Dermis blood vessel endothelial cell (primary cell): ENCODE measurements at regions not wholly inside any gene's neighbourhood (a gene's known extent, or its start where the extent isn't known, plus 50 kb on each side); places are given as distances from the start of the nearest gene placed in this dataset.

Experiments
- DNase-seq: peaks from one replicate; pipeline ENCODE4 v3.0.0; 2010

DNA sequence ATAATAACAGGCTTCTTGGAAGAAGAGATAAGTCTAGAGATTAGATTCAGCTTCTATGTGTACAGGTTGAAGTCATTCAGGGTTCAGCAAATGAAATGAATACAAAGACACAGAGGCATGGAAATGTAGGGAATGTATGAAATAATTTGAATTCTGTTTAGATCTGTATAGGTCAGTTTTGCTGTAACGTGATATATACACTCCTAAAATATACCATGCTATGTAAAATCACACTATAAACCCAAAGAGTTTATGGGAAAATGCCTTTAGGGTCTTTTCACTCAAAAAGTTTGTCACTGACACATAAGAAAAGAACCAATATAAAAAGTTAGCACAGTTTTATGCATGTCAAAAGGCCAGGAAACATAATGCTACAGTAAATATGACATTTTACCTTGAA lies 854.0 kb downstream of the LRFN5 start:
- no peak for DNase-seq

GRCh38 chr14:42459171-42459685 lies 852.6 kb downstream of the LRFN5 start:
- DNase-seq, result no peak

GRCh38 chr14:42441615-42442014 lies 834.9 kb downstream of the LRFN5 start:
- no peak for DNase-seq

GRCh38 chr14:42437809-42438208 lies 831.1 kb downstream of the LRFN5 start:
- DNase-seq, result no peak

DNA sequence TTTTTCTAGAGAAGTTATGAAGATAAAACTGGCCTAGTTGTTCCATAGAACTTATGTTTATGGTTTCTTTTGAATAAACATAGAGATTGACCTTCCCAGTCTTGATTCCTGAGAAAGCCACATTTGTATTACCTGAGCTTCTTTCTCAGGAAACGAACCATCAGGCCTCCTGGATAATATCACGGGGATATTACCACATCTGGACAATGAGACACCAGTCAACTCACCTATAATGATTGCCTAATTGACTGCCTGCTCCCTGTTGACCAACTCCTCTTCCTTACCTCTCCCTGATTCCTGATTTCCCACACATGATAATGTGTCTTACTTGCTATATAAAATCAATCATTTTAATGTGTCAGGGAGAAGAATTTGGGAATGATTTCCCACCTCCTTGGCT lies 822.7 kb downstream of the LRFN5 start:
- no peak for DNase-seq

DNA sequence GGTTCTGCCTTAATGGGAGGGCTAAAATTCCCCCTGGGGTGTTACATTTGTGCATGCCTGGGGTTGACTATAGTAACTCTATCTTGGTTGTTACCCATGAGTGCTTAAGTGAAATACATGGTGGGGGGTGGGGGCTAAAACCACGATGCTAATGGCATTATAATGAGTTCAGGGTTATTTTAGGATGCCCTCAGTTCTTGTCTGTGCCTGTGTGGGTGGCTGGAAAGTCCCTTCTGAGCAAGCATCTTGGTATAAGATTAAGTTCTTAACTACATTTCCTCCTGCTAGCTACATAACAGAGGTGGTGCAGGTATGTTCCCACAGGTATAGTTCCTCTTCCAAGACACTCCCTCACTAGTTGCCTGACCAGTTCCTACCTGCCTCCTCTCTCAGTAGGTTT lies 822.3 kb downstream of the LRFN5 start:
- DNase-seq, result no peak

GRCh38 chr14:42424501-42424900 lies 817.8 kb downstream of the LRFN5 start:
- DNase-seq, result no peak

GRCh38 chr14:42421377-42422078 lies 814.9 kb downstream of the LRFN5 start:
- no peak for DNase-seq

- DNase-seq, result no peak
Observed at GRCh38 chr14:42420071-42420470, 813.4 kb downstream of the LRFN5 start.

- DNase-seq, result no peak
Observed at GRCh38 chr14:42407153-42407552, 800.5 kb downstream of the LRFN5 start.

DNA sequence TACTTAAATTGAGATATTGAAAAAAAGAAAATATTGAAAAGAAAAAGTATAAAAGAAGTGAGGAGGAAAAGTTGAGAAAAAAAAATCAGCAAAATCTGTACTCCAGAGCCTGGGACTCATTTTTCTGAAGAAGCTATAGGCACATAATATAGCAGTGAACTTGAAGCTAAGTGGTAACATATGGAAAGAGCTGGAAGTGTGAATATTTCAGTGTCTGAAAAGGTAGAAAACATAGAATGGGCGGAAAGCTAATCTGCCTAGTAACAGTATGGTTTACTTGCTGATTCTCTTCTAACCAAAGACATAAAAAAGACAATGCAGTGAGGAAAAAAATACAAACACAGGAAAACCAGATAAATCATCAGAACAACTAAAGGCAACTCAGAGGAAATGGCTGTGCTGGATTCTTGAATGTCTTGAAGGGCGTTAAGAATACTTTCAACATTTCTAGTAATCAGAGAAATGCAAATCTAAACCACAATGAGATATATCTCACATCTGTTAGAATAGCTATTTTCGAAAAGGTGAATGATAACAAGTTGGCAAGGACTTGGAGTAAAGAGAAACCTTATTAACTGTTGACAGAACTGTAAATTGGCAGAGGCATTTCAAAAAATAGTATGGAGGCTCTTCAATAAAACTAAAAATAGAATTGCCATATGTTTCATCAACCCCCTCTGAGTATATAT lies 784.6 kb downstream of the LRFN5 start:
- no peak for DNase-seq

GRCh38 chr14:42378880-42379279 lies 772.2 kb downstream of the LRFN5 start:
- no peak for DNase-seq

- no peak for DNase-seq
Observed at GRCh38 chr14:42378274-42378673, 771.6 kb downstream of the LRFN5 start.

DNA sequence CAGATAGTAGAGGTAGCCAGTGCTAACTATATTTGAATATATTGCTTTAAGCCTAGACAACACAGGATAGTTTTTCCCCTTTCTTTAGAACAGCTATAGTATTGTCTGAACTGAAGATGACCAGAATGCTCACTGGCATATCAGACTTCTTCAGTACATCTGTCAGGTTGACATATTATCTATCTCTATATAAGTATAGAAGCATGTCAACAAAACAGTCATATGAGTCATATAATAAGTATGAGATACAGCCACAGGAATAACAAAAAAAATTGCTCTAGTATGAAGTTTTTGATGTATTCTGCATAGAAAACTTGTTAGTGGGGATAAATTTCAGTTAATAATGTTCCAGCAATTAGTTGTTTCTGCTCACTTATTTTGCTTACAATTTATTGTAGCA lies 767.7 kb downstream of the LRFN5 start:
- no peak for DNase-seq

GRCh38 chr14:42370056-42370455 lies 763.4 kb downstream of the LRFN5 start:
- no peak for DNase-seq

GRCh38 chr14:42368234-42368633 lies 761.6 kb downstream of the LRFN5 start:
- DNase-seq, result no peak

DNA sequence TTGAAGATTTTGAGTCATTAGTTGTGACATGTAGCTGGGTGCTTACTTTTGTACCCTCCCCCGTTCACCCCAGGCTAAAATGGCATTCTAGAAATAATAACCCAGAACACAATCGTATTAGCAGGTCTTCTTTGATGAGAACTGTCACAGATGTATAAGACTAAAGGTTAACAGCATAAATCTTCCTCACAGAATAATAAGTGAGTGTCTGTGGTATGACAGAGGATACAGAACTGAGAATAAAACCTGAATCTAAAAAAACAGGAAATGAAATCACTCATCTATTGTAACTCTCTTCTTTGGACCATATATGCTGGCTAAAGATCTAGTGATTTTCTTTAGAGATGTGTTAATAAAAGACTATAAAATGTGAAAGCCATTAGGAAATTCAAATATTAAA lies 746.6 kb downstream of the LRFN5 start:
- DNase-seq, result no peak

DNA sequence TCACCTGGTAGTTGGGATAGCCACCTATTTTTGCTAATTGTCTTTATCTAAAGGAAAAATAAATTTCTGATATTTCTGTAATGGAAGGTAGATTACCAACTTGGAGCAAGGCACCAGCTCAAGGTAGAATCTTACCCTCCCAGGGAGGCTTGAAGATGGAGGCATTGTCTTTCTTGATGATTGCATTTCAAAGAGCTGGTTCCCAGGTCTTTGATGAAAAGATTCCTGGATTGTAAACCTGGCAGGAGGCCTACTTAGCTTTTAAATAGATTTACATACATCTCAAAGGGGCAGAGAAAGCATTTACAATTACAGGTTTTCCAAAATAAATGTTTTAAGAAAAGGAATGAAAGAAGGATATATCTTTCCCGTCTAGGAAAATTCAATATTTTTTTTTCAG lies 729.2 kb downstream of the LRFN5 start:
- DNase-seq, result no peak

DNA sequence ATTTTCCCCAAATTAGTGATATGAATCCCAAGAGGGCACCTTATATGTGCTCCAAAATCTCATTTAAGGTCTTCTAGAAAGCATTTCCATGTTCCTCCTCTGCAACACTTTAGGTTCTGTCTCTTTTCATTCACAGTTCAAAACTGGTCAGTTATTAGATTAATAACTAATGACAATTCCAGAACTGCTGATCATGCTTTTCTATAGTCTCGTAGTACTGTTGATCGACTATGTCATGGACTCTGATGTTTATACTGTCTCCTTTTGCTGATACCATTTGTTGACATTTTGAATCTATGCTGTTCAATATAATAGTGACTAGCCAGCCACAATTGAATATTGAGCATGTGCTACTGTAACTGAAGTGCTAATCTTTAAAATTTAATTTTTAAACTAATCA lies 728.3 kb downstream of the LRFN5 start:
- DNase-seq, result no peak

GRCh38 chr14:42323426-42323825 lies 716.8 kb downstream of the LRFN5 start:
- DNase-seq, result no peak

DNA sequence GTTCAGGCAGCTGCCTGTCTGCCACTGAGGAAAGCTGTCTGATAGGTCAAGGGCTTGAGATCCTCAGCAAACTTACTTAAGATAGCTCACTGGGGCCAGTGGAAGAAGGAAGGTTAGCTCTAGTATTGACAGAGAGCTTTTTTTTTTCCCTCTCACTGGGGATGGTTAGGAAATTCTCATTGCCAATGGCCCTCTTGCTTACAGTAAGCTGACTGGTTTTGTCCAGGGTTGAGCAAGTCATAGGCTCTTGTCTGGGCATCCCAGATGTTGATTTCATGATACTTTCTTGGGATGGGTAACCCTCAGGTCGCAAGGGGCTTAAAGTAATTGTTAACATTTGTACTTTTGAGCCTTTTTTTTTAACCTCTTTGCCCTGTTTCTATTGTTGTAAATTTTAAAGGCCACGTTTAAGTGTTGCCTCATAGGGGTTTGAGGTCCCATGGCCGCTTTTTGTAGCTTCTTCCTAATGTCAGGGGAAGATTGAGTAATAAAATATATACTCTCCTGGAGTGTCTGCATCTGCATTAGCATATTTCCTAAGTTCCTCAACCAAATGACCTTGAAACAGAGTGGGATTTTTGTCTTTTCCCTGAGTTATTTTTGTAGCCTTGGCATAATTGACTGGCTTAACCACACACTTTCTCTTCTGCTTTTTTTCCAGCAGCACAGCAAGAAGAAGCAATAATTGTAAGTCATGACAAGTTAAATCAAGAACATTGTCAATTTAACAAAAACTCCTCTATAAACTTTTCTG lies 716.0 kb downstream of the LRFN5 start:
- no peak for DNase-seq

GRCh38 chr14:42319996-42320395 lies 713.3 kb downstream of the LRFN5 start:
- no peak for DNase-seq

- DNase-seq, result no peak
Observed at GRCh38 chr14:42316693-42317092, 710.0 kb downstream of the LRFN5 start.

GRCh38 chr14:42311876-42312275 lies 705.2 kb downstream of the LRFN5 start:
- no peak for DNase-seq
